ENCODE measurements at regions not wholly inside any gene's neighbourhood (a gene's known extent, or its start where the extent isn't known, plus 50 kb on each side); places are given as distances from the start of the nearest gene placed in this dataset.

DNA sequence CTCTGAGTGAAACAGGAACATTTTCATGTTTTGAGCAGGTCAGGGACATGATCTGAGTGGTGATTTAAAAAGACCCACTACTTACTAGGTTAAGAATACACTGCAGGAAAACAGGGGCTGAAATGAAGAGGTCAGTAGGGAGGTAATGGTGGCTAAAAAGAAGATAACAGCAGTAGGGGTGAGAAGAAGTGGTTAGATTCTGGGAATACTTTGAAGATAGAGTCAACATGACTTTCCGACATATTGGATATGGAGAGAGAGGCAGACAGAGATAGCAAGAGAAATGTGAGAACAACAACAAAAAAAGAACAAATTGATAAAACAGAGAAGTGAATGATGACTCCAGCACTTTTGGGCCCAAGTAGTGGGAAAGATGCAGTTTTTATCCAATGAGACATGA, 168.0 kb downstream of the ALX1 start:
- ChIA-PET POLR2A (no interaction called here), CTCF (ENCODE audit: low intra/inter-chr PET ratio) (no interaction called here)
- Histone ChIP-seq H3K4me3 (no peak overlapping the region), H3K27me3 (ENCODE audit: control insufficient read depth in 2 of 2, insufficient read depth in 2 of 2, low read length in 2 of 2) (no peaks in the 10 kb centered on the region), H2AFZ (ENCODE audit: low read depth, low read length) (no peak overlapping the region), H3K79me2 (ENCODE audit: control insufficient read depth, insufficient read depth, low read length) (no peaks in the 10 kb centered on the region), H3K4me2 (ENCODE audit: insufficient read depth, low read length) (no peak overlapping the region), H3K9me3 (replicated peaks; ENCODE audit: control insufficient read depth, insufficient read depth, low read depth, low read length) (no peaks in the 10 kb centered on the region), H3K9ac (ENCODE audit: insufficient read depth in 1 of 2, low read depth in 2 of 2, low read length in 2 of 2) (no peak overlapping the region), H3K36me3 (ENCODE audit: control insufficient read depth, insufficient read depth, low read length) (no peaks in the 10 kb centered on the region), H3K27ac (ENCODE audit: extremely low read depth, low read depth, low read length) (no peak overlapping the region), H4K20me1 (replicated peaks; ENCODE audit: control insufficient read depth, insufficient read depth, low read length) (no peaks in the 10 kb centered on the region), H3K9me1 (ENCODE audit: control insufficient read depth, insufficient read depth, low read length) (no peaks in the 10 kb centered on the region), H3K4me1 (replicated peaks in 1 of 2; ENCODE audit: control insufficient read depth in 2 of 2, insufficient read depth in 2 of 2, low read length in 2 of 2) (no peaks in the 10 kb centered on the region)
- in situ Hi-C loops (cut with MboI), result no loop called here
- BruUV-seq (replicated peaks), result no TSS peak
- intact Hi-C loops (cut with micrococcal nuclease), result no loop called here
- DNase-seq (ENCODE audit: extremely low read depth in 1 of 4, low spot score in 3 of 4), result no peak
- no peak for ATAC-seq
- no peak for FAIRE-seq
- 0% methylated on average over 1 of the region's 1 CpG for WGBS (ENCODE audit: insufficient coverage, low coverage, missing lambda C conversion rate)
- TF ChIP-seq SMARCA5 (IDR thresholded peaks at IDR 0.05) (no peak), ZNF282 (CRISPR knock-in tag; IDR thresholded peaks at IDR 0.05) (no peak), WHSC1 (IDR thresholded peaks at IDR 0.05; ENCODE audit: low read length) (no peak), NEUROD1 (IDR thresholded peaks at IDR 0.05; ENCODE audit: borderline replicate concordance, low read depth, low read length, partially characterized antibody) (no peak), NELFE (IDR thresholded peaks at IDR 0.05; ENCODE audit: insufficient read depth, insufficient read length) (no peak), MTA2 (IDR thresholded peaks at IDR 0.05; ENCODE audit: low read depth) (no peak), SUPT5H (IDR thresholded peaks at IDR 0.05) (no peak), ZNF316 (IDR thresholded peaks at IDR 0.05) (no peak), BRF1 (IDR thresholded peaks at IDR 0.05; ENCODE audit: borderline replicate concordance, extremely low read depth, insufficient read length) (no peak), KDM4B (IDR thresholded peaks at IDR 0.05; ENCODE audit: borderline replicate concordance in 2 of 2, low read depth in 1 of 2) (no peak), ZNF347 (CRISPR knock-in tag; IDR thresholded peaks at IDR 0.05; ENCODE audit: low read depth) (no peak), SMAD1 (IDR thresholded peaks at IDR 0.05; ENCODE audit: low read depth, low read length, partially characterized antibody) (no peak), ZNF3 (CRISPR knock-in tag; IDR thresholded peaks at IDR 0.05) (no peak)
- TF ChIP-seq, protein P1, sequence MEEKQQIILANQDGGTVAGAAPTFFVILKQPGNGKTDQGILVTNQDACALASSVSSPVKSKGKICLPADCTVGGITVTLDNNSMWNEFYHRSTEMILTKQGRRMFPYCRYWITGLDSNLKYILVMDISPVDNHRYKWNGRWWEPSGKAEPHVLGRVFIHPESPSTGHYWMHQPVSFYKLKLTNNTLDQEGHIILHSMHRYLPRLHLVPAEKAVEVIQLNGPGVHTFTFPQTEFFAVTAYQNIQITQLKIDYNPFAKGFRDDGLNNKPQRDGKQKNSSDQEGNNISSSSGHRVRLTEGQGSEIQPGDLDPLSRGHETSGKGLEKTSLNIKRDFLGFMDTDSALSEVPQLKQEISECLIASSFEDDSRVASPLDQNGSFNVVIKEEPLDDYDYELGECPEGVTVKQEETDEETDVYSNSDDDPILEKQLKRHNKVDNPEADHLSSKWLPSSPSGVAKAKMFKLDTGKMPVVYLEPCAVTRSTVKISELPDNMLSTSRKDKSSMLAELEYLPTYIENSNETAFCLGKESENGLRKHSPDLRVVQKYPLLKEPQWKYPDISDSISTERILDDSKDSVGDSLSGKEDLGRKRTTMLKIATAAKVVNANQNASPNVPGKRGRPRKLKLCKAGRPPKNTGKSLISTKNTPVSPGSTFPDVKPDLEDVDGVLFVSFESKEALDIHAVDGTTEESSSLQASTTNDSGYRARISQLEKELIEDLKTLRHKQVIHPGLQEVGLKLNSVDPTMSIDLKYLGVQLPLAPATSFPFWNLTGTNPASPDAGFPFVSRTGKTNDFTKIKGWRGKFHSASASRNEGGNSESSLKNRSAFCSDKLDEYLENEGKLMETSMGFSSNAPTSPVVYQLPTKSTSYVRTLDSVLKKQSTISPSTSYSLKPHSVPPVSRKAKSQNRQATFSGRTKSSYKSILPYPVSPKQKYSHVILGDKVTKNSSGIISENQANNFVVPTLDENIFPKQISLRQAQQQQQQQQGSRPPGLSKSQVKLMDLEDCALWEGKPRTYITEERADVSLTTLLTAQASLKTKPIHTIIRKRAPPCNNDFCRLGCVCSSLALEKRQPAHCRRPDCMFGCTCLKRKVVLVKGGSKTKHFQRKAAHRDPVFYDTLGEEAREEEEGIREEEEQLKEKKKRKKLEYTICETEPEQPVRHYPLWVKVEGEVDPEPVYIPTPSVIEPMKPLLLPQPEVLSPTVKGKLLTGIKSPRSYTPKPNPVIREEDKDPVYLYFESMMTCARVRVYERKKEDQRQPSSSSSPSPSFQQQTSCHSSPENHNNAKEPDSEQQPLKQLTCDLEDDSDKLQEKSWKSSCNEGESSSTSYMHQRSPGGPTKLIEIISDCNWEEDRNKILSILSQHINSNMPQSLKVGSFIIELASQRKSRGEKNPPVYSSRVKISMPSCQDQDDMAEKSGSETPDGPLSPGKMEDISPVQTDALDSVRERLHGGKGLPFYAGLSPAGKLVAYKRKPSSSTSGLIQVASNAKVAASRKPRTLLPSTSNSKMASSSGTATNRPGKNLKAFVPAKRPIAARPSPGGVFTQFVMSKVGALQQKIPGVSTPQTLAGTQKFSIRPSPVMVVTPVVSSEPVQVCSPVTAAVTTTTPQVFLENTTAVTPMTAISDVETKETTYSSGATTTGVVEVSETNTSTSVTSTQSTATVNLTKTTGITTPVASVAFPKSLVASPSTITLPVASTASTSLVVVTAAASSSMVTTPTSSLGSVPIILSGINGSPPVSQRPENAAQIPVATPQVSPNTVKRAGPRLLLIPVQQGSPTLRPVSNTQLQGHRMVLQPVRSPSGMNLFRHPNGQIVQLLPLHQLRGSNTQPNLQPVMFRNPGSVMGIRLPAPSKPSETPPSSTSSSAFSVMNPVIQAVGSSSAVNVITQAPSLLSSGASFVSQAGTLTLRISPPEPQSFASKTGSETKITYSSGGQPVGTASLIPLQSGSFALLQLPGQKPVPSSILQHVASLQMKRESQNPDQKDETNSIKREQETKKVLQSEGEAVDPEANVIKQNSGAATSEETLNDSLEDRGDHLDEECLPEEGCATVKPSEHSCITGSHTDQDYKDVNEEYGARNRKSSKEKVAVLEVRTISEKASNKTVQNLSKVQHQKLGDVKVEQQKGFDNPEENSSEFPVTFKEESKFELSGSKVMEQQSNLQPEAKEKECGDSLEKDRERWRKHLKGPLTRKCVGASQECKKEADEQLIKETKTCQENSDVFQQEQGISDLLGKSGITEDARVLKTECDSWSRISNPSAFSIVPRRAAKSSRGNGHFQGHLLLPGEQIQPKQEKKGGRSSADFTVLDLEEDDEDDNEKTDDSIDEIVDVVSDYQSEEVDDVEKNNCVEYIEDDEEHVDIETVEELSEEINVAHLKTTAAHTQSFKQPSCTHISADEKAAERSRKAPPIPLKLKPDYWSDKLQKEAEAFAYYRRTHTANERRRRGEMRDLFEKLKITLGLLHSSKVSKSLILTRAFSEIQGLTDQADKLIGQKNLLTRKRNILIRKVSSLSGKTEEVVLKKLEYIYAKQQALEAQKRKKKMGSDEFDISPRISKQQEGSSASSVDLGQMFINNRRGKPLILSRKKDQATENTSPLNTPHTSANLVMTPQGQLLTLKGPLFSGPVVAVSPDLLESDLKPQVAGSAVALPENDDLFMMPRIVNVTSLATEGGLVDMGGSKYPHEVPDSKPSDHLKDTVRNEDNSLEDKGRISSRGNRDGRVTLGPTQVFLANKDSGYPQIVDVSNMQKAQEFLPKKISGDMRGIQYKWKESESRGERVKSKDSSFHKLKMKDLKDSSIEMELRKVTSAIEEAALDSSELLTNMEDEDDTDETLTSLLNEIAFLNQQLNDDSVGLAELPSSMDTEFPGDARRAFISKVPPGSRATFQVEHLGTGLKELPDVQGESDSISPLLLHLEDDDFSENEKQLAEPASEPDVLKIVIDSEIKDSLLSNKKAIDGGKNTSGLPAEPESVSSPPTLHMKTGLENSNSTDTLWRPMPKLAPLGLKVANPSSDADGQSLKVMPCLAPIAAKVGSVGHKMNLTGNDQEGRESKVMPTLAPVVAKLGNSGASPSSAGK (IDR thresholded peaks at IDR 0.05), result no peak

Data from K562 (cell line).